ENCODE measurements at regions not wholly inside any gene's neighbourhood (a gene's known extent, or its start where the extent isn't known, plus 50 kb on each side); places are given as distances from the start of the nearest gene placed in this dataset.

DNA sequence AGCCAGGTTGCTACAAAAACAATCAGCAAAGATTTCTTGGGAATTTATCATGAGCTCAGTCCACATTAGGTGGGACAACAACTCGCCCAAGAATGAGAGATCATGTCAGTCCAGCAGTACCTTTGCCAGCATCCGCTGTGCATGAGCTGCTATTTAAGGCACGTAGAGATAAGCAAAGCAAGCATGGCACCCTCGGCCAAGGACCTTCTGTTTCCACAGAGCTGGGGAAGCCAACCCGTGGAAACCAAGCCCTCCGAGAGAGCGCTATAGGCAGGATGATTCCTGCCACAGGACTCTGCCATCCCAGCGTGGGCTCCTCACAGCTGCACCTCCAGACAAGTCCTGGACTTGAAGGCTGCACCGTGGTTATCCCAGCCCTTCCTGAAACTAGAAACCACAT, 189.5 kb upstream of the PPP1R26 start:
- TF ChIP-seq, protein P1, sequence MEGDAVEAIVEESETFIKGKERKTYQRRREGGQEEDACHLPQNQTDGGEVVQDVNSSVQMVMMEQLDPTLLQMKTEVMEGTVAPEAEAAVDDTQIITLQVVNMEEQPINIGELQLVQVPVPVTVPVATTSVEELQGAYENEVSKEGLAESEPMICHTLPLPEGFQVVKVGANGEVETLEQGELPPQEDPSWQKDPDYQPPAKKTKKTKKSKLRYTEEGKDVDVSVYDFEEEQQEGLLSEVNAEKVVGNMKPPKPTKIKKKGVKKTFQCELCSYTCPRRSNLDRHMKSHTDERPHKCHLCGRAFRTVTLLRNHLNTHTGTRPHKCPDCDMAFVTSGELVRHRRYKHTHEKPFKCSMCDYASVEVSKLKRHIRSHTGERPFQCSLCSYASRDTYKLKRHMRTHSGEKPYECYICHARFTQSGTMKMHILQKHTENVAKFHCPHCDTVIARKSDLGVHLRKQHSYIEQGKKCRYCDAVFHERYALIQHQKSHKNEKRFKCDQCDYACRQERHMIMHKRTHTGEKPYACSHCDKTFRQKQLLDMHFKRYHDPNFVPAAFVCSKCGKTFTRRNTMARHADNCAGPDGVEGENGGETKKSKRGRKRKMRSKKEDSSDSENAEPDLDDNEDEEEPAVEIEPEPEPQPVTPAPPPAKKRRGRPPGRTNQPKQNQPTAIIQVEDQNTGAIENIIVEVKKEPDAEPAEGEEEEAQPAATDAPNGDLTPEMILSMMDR (IDR thresholded peaks at IDR 0.05) = no peak
- TF ChIP-seq HDAC2 (IDR thresholded peaks at IDR 0.05) (no peak), RFX5 (IDR thresholded peaks at IDR 0.05) (no peak)
- TF ChIP-seq, protein P2, sequence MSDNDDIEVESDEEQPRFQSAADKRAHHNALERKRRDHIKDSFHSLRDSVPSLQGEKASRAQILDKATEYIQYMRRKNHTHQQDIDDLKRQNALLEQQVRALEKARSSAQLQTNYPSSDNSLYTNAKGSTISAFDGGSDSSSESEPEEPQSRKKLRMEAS (IDR thresholded peaks at IDR 0.05) = no peak

Measured in A549 (cell line).